H1 (cell line): ENCODE measurements at regions not wholly inside any gene's neighbourhood (a gene's known extent, or its start where the extent isn't known, plus 50 kb on each side); places are given as distances from the start of the nearest gene placed in this dataset.

Source experiments
- CTCF ChIA-PET: fragments of 300-600 bp; sonication (Branson Sonifier 250); formaldehyde crosslinking; loops from one replicate; lab custom pipeline; 2021; ENCODE audit not compliant: partially characterized antibody; lab: Charles Lee
- POLR2A ChIA-PET: fragments of 300-600 bp; sonication (Branson Sonifier 250); formaldehyde crosslinking; loops from one replicate; lab custom pipeline; 2021; ENCODE audit warnings: inconsistent platforms; ENCODE audit not compliant: partially characterized antibody; lab: Charles Lee
- DNase-seq, 2 experiments: peaks; one replicate each; pipeline versions ENCODE4 v3.0.0 to v3.0.0-alpha.2; 2010 to 2022; ENCODE audit warnings: low spot score in 2 of 2, low read depth in 1 of 2, mixed read lengths in 1 of 2
- FAIRE-seq: peaks from 2 replicates; lab custom pipeline; 2011; peaks lifted over from hg19 to GRCh38; lab: Jason Lieb, UNC
- H2AFZ ChIP-seq: 2 replicates; pipeline ENCODE4 v1.8.1; 2012; ENCODE audit warnings: low read length, inconsistent platforms
- H2AK5ac ChIP-seq: 2 replicates; pipeline ENCODE4 v1.6.1; 2013; ENCODE audit warnings: low read depth, low read length
- H2BK120ac ChIP-seq: replicated peaks from 2 replicates; pipeline ENCODE3; 2013; ENCODE audit warnings: low read depth, low read length, inconsistent platforms
- H2BK12ac ChIP-seq: 2 replicates; pipeline ENCODE4 v1.6.1; 2013; ENCODE audit warnings: low read depth, low read length
- H2BK15ac ChIP-seq: 2 replicates; pipeline ENCODE4 v1.6.1; 2013; ENCODE audit warnings: low read length
- H2BK20ac ChIP-seq: 2 replicates; pipeline ENCODE4 v1.6.1; 2013; ENCODE audit warnings: low read length
- H2BK5ac ChIP-seq: 2 replicates; pipeline ENCODE4 v1.6.1; 2013; ENCODE audit warnings: low read depth, low read length
- H3K14ac ChIP-seq: 2 replicates; pipeline ENCODE4 v1.6.1; 2013; ENCODE audit warnings: inconsistent platforms; ENCODE audit not compliant: insufficient read length
- H3K18ac ChIP-seq: 2 replicates; pipeline ENCODE4 v1.6.1; 2013; ENCODE audit warnings: low read length; ENCODE audit errors: extremely low read depth
- H3K23ac ChIP-seq: 2 replicates; pipeline ENCODE4 v1.6.1; 2013; ENCODE audit warnings: inconsistent platforms; ENCODE audit not compliant: insufficient read length
- H3K23me2 ChIP-seq: 2 replicates; pipeline ENCODE4 v1.6.1; 2013; ENCODE audit warnings: low read depth, low read length
- H3K27ac ChIP-seq: 2 replicates; pipeline ENCODE4 v1.6.1; 2011; ENCODE audit warnings: low read depth, low read length, inconsistent platforms
- H3K27me3 ChIP-seq, 4 experiments: replicated peaks in 1 of 4; 1 replicate in 1 of 4; 2 replicates in 3 of 4; pipeline versions ENCODE4 v1.6.1 to v1.8.1; 2011 to 2013; ENCODE audit warnings: low read length in 3 of 4, mild to moderate bottlenecking in 3 of 4, inconsistent platforms in 2 of 4, mixed read lengths in 2 of 4, moderate library complexity in 1 of 4; ENCODE audit not compliant: control insufficient read depth in 3 of 4, insufficient read depth in 3 of 4; ENCODE audit errors: extremely low read depth in 1 of 4
- H3K36me3 ChIP-seq, 4 experiments: 2 replicates each; pipeline versions ENCODE4 v1.6.1 to v1.8.1; 2011 to 2013; ENCODE audit warnings: mild to moderate bottlenecking in 4 of 4, low read length in 3 of 4, moderate library complexity in 2 of 4, control low read depth in 1 of 4, inconsistent platforms in 1 of 4; ENCODE audit not compliant: insufficient read depth in 4 of 4, control insufficient read depth in 2 of 4
- H3K4ac ChIP-seq: replicated peaks from 2 replicates; pipeline ENCODE3; 2013; ENCODE audit warnings: low read length, low read depth, mixed read lengths, inconsistent platforms; ENCODE audit not compliant: insufficient read length
- H3K4me1 ChIP-seq, 4 experiments: replicated peaks in 1 of 4; 1 replicate in 1 of 4; 2 replicates in 3 of 4; pipeline versions ENCODE4 v1.6.1 to v1.8.1; 2011 to 2013; ENCODE audit warnings: low read length in 3 of 4, inconsistent platforms in 2 of 4, mixed read lengths in 1 of 4; ENCODE audit not compliant: insufficient read depth in 4 of 4, control insufficient read depth in 3 of 4
- H3K4me2 ChIP-seq, 2 experiments: 2 replicates each; pipeline versions ENCODE4 v1.6.1 to v1.8.1; 2011 to 2013; ENCODE audit warnings: low read depth in 2 of 2, low read length in 2 of 2, control low read depth in 1 of 2, inconsistent platforms in 1 of 2, mild to moderate bottlenecking in 1 of 2; ENCODE audit not compliant: insufficient read depth in 1 of 2
- H3K4me3 ChIP-seq, 4 experiments: fragments of 200-600, 300-600 bp in 1 of 4; sonication (generic), shearing (Covaris generic), sonication (Bioruptor Twin) in 1 of 4; 2 replicates each; pipeline versions ENCODE4 v1.5.1 to v1.8.1; 2011 to 2016; ENCODE audit warnings: low read length in 4 of 4, low read depth in 3 of 4, control low read depth in 2 of 4, inconsistent platforms in 2 of 4, mild to moderate bottlenecking in 2 of 4, mixed read lengths in 1 of 4, moderate library complexity in 1 of 4; ENCODE audit not compliant: insufficient read depth in 2 of 4; ENCODE audit errors: extremely low read depth in 1 of 4
- H3K56ac ChIP-seq: replicated peaks from 2 replicates; pipeline ENCODE3; 2013; ENCODE audit warnings: low read depth, mild to moderate bottlenecking, mixed read lengths, low read length, inconsistent platforms; ENCODE audit not compliant: insufficient read length
- H3K79me1 ChIP-seq: 2 replicates; pipeline ENCODE4 v1.6.1; 2013; ENCODE audit warnings: low read depth, low read length, control low read depth
- H3K79me2 ChIP-seq, 2 experiments: 2 replicates each; pipeline versions ENCODE4 v1.6.1 to v1.8.1; 2012 to 2013; ENCODE audit warnings: low read length in 2 of 2, mild to moderate bottlenecking in 2 of 2, inconsistent platforms in 1 of 2; ENCODE audit not compliant: insufficient read depth in 2 of 2, control insufficient read depth in 1 of 2
- H3K9ac ChIP-seq, 4 experiments: replicated peaks in 1 of 4; 1 replicate in 1 of 4; 2 replicates in 3 of 4; pipeline versions ENCODE4 v1.6.1 to v1.8.1; 2011 to 2013; ENCODE audit warnings: low read depth in 3 of 4, low read length in 3 of 4, control low read depth in 2 of 4, mild to moderate bottlenecking in 2 of 4, moderate library complexity in 2 of 4, inconsistent platforms in 1 of 4; ENCODE audit errors: extremely low read depth in 1 of 4
- H3K9me3 ChIP-seq, 2 experiments: 2 replicates each; pipeline versions ENCODE4 v1.6.1 to v1.8.1; 2012 to 2013; ENCODE audit warnings: mild to moderate bottlenecking in 2 of 2, moderate library complexity in 2 of 2, control low read depth in 1 of 2, inconsistent platforms in 1 of 2, low read depth in 1 of 2, low read length in 1 of 2, mixed read lengths in 1 of 2; ENCODE audit not compliant: insufficient read depth in 2 of 2
- H4K20me1 ChIP-seq, 2 experiments: replicated peaks in 1 of 2; 2 replicates each; pipeline versions ENCODE3 to v1.8.1; 2011 to 2013; ENCODE audit warnings: inconsistent platforms in 2 of 2, low read length in 2 of 2, mild to moderate bottlenecking in 1 of 2; ENCODE audit not compliant: insufficient read depth in 2 of 2, control insufficient read depth in 1 of 2
- H4K5ac ChIP-seq: 2 replicates; pipeline ENCODE4 v1.6.1; 2013; ENCODE audit warnings: low read length, low read depth, mixed read lengths, inconsistent platforms; ENCODE audit not compliant: insufficient read length
- H4K8ac ChIP-seq: 2 replicates; pipeline ENCODE4 v1.8.0; 2013; ENCODE audit warnings: mild to moderate bottlenecking, moderate library complexity, low read length, inconsistent platforms; ENCODE audit not compliant: insufficient read depth; ENCODE audit errors: extremely low read depth
- H4K91ac ChIP-seq: replicated peaks from 2 replicates; pipeline ENCODE3; 2013; ENCODE audit warnings: low read length, mixed read lengths, inconsistent platforms; ENCODE audit not compliant: insufficient read length
- BACH1 ChIP-seq: IDR thresholded peaks from 2 replicates; pipeline ENCODE4 v1.6.1; 2012; ENCODE audit warnings: low read length, improper control_type of control experiment
- BRCA1 ChIP-seq: IDR thresholded peaks from 2 replicates; pipeline ENCODE4 v1.6.1; 2012; ENCODE audit warnings: low read depth, low read length, improper control_type of control experiment
- CBX5 ChIP-seq: fragments of 300-800, 300-1000 bp; sonication (generic); IDR thresholded peaks from 2 replicates; pipeline ENCODE4 v1.7.1; 2016; ENCODE audit warnings: antibody characterized with exemption, low read length, low read depth
- CBX8 ChIP-seq: fragments of 300-800, 300-1000 bp; sonication (generic); IDR thresholded peaks from 2 replicates; pipeline ENCODE4 v1.7.1; 2016; ENCODE audit warnings: low read depth, low read length, borderline replicate concordance
- CHD1 ChIP-seq: IDR thresholded peaks from 2 replicates; pipeline ENCODE4 v1.6.1; 2012; ENCODE audit warnings: low read depth, low read length, improper control_type of control experiment
- CREB1 ChIP-seq: IDR thresholded peaks from 2 replicates; pipeline ENCODE4 v1.6.1; 2012; ENCODE audit warnings: inconsistent platforms
- EGR1 ChIP-seq: IDR thresholded peaks from 2 replicates; pipeline ENCODE4 v1.6.1; 2011; ENCODE audit warnings: low read depth, low read length, borderline replicate concordance
- JUN ChIP-seq: IDR thresholded peaks from 2 replicates; pipeline ENCODE4 v1.6.1; 2011; ENCODE audit warnings: low read depth, mild to moderate bottlenecking, improper control_type of control experiment, low read length
- JUND ChIP-seq: IDR thresholded peaks from 2 replicates; pipeline ENCODE4 v1.6.1; 2011; ENCODE audit warnings: mild to moderate bottlenecking, improper control_type of control experiment, low read length
- KDM4A ChIP-seq: IDR thresholded peaks from one replicate; pipeline ENCODE4 v1.7.1; 2012; ENCODE audit warnings: low read depth, mild to moderate bottlenecking, moderate library complexity, low read length, inconsistent platforms; ENCODE audit not compliant: severe bottlenecking
- RAD21 ChIP-seq, 2 experiments: IDR thresholded peaks in 1 of 2; conservative IDR thresholded peaks in 1 of 2; 2 replicates each; pipeline ENCODE4 v1.6.1; 2011; ENCODE audit warnings: low read depth in 2 of 2, low read length in 2 of 2, improper control_type of control experiment in 1 of 2, inconsistent platforms in 1 of 2, mild to moderate bottlenecking in 1 of 2, moderate library complexity in 1 of 2
- SUZ12 ChIP-seq: fragments of 200-600 bp; sonication (generic); IDR thresholded peaks from 2 replicates; pipeline ENCODE4 v1.6.1; 2012; ENCODE audit warnings: mild to moderate bottlenecking, inconsistent platforms, low read length, moderate library complexity, mixed read lengths
- WGBS, 2 experiments: shearing (Covaris generic) in 1 of 2; methylation state at CpG; one replicate each; pipeline versions ENCODE4 v1.1.6 to v1.1.7; 2013 to 2015; ENCODE audit warnings: low lambda C conversion rate in 2 of 2, mixed read lengths in 2 of 2, inconsistent platforms in 1 of 2, low coverage in 1 of 2, missing lambda C conversion rate in 1 of 2; ENCODE audit not compliant: insufficient replicate concordance in 2 of 2, insufficient coverage in 1 of 2, insufficient read length in 1 of 2; ENCODE audit errors: extremely low coverage in 1 of 2, missing lambda C conversion rate in 1 of 2; 5-methylcytosine and 5-hydroxymethylcytosine counted together
- TF ChIP-seq, protein P1 (sequence below): IDR thresholded peaks from 2 replicates; pipeline ENCODE4 v1.6.1; 2012; ENCODE audit warnings: inconsistent platforms

DNA sequence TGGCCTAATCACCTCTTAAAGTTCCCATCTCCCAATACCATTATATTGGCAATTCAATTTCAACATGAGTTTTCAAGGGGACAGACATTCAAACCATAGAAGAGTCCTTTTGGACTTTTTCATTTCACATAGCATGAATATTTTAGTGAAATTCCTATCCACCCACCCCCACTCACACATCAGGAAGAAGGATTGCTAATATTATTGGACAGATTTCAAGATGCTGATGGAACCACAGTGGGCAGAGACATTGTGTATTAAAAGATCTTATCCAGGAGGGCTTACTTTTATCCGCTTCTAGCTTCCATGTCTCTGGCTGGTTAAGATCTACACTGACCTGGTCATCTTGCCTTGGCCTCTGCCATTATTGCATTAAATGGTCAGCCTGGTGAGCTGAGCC, 297.4 kb upstream of the ACVR2A start:
- Histone ChIP-seq H2BK5ac (no peak overlapping the region), H3K18ac (no peak overlapping the region), H3K79me2 (no peaks in the 10 kb centered on the region), H2BK20ac (no peak overlapping the region), H3K56ac (no peak overlapping the region), H2BK120ac (no peak overlapping the region), H3K36me3 (no peaks in the 10 kb centered on the region; a peak in 1 of 8 replicates), H3K4me2 (no peak overlapping the region), H3K4me1 (no peaks in the 10 kb centered on the region), H2BK15ac (no peak overlapping the region), H3K14ac (no peak overlapping the region), H3K9ac (no peak overlapping the region), H3K23ac (no peak overlapping the region), H4K20me1 (no peaks in the 10 kb centered on the region), H3K27me3 (no peaks in the 10 kb centered on the region), H2AFZ (no peak overlapping the region), H4K8ac (no peak overlapping the region), H3K4me3 (no peak overlapping the region), H4K5ac (no peak overlapping the region), H2BK12ac (no peak overlapping the region), H4K91ac (no peak overlapping the region), H3K4ac (no peak overlapping the region), H3K9me3 (no peaks in the 10 kb centered on the region; a peak in 1 of 4 replicates), H3K23me2 (no peaks in the 10 kb centered on the region), H2AK5ac (no peak overlapping the region), H3K79me1 (no peaks in the 10 kb centered on the region), H3K27ac (no peak overlapping the region)
- POLR2A ChIA-PET = no interaction called here
- CTCF ChIA-PET = interaction anchor here (0.8 to 1.3 kb wide), 2 partner anchors 24 to 43 kb away, joined by 3 to 4 read pairs; no protein-coding TSS in a partner anchor
- FAIRE-seq (no peak), DNase-seq (no peak)
- WGBS, 2 experiments = 100% methylated on average over 1 of the region's 1 CpG; no CpG with 5 or more reads in 1 of the 2 experiments
- TF ChIP-seq KDM4A (no peak), CHD1 (no peak), CBX8 (no peak), SUZ12 (no peak), BACH1 (no peak), EGR1 (no peak), CBX5 (no peak), JUND (no peak), BRCA1 (no peak), CREB1 (no peak), JUN (no peak), RAD21 (IDR thresholded peaks at IDR 0.05 in 1 of 2, conservative IDR thresholded peaks at IDR 0.05 in 1 of 2; ENCODE audit: low read depth in 2 of 2, low read length in 2 of 2) (no peak)
- TF ChIP-seq, protein P1, sequence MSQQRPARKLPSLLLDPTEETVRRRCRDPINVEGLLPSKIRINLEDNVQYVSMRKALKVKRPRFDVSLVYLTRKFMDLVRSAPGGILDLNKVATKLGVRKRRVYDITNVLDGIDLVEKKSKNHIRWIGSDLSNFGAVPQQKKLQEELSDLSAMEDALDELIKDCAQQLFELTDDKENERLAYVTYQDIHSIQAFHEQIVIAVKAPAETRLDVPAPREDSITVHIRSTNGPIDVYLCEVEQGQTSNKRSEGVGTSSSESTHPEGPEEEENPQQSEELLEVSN = no peak
